NCI-H69 (cell line): ENCODE measurements at regions not wholly inside any gene's neighbourhood (a gene's known extent, or its start where the extent isn't known, plus 50 kb on each side); places are given as distances from the start of the nearest gene placed in this dataset.

Experiments
- DNase-seq: peaks from one replicate; lab custom pipeline; 2025; lab: John Stamatoyannopoulos, UW

DNA sequence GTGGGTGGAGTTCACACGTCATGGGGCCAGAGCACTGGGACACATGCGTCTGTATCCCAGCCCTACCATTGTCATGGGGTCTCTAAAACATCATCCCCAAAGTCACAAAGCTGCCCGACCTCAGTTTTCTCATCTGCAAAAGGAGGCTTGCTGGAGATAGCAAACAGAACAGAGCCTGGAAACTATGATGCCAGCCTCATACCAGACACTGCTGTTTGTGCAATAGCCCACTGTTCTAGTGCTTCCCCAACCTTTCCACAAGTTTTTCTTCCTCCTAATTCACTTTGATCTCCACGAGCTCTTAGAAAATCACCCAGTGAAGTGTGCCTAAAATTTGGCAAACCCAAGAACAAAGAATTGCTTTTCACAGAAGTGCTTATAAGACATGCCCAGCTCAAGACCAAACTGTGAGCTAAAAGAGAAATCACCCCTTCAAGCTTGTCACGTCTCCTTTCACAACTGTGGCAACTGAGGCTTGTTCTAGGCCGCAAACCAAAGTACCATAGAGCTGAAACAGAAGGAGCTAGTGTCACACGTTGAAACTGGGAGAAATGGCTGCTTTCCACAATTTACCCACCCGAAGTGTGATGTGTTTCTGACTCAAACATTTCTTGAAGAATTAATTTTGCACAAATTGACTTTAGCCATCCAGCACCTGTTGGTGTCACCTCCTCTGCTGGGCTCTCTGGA is 162.7 kb upstream of the ID2 start:
- no peak for DNase-seq

GRCh38 chr2:8520791-8521344 is 161.0 kb upstream of the ID2 start:
- DNase-seq: peak; percentile 17

GRCh38 chr2:8522687-8523086 is 159.2 kb upstream of the ID2 start:
- no peak for DNase-seq

DNA sequence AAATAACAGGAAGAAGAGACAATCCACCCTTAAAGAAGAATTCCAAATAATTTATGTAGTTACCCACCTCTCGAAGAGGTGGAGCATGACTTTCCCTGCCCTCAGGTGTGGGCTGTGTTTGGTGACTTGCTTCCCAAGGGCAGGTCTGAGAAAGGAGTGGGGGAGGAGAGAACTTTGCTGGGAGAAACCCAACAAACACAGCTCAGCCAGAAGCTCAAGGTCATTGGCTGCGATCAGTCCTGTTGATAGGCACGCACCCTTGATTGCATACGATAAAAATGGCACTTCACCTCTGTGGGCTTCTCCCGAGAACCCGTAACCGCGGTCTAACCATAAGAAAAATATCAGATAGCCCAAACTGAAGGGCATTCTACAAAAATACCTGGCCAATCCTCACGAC is 157.5 kb upstream of the ID2 start:
- no peak for DNase-seq

GRCh38 chr2:8524823-8525222 is 157.0 kb upstream of the ID2 start:
- DNase-seq: no peak

DNA sequence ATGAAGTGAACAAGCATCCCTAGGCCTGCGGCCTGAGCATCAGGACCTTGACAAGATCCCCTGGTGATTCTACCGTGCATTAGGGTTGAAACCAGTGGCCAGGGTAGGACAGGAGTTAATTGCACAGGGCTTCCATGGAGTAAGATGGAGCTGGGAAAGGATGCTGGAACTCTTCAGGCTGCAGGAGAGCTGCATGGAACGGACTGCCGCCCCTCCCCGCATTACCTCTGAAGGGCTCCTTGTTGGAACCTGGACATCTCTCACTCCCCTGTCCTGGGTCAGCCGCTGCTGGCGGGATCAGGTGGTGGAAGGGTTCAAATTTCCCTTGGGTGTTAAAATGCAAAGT is 156.6 kb upstream of the ID2 start:
- DNase-seq: no peak

DNA sequence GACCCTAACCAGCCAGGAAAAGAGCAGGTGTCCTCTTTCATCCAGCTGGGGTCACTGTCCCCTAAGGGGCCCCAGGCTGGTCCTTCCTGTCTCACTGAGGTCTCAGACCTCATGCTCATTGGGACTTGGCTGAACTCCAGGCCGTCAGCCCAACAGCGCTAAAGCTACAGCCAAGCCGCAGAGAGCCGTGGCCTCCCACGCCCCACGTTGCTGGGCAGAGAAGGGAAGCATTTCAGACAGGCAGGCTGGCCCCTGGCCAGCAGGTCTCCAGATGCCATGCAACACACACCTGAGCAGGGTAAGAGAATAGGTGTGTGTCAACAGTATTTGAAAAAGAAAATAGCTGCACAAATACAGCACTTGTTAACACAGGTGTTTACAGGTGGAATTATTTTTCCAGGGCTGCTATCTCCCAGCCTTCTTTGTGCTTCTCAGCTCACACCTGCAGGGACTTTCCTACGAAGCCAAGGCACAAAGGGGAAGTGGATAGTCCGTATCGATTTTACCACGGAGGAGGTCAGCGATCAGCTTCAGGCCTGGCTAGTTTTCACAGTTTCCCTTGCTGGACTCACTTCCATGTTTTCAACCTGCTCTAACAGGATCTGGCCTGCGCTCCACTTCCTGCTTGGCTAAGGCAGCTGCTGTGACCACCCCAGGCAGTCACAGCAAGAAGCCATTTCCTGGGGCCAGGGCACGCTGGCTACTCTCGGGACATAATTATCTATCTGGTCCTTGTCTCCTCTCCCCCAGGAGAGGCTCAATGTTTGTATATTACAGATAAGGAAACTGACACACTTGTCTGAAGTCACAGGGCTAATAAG is 156.1 kb upstream of the ID2 start:
- DNase-seq: peak; percentile 96

DNA sequence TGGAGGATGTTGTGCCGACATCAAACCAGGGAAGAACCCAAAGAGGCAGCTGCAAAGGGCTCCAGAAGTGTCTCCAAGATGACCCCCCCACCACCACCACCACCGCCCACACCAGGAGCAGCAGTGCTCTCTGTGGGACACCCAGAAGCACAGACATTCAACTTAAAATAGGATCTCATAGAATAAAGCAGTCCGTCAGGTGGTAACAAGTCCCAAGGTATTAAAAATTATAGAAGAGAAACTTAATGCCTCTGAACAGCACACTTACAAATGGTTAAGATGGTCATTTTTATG is 155.5 kb upstream of the ID2 start:
- peak; percentile 76 for DNase-seq

- DNase-seq: peak; percentile 27
These were observed 154.8 kb upstream of the ID2 start for GRCh38 chr2:8527031-8527430.

DNA sequence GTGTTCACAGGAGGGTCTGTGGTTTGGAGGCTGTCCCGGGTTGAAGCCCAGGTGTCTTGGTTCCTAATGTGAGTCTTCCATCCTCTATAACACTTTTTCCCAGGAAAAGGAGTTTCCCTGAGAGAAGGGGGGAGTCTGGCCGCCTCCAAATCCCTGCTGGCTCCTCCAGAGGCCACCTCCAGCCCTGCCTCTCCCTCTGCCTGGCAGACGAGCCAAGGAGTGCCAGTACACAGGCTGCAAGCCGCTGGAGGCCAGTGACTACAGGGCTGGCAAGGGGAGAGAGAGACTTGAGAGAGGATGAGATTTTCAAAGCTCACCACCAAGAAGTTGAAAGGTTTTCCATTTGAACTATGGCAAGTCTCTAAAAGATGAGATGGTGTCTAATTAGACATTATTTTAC is 154.2 kb upstream of the ID2 start:
- DNase-seq: peak; percentile 45

DNA sequence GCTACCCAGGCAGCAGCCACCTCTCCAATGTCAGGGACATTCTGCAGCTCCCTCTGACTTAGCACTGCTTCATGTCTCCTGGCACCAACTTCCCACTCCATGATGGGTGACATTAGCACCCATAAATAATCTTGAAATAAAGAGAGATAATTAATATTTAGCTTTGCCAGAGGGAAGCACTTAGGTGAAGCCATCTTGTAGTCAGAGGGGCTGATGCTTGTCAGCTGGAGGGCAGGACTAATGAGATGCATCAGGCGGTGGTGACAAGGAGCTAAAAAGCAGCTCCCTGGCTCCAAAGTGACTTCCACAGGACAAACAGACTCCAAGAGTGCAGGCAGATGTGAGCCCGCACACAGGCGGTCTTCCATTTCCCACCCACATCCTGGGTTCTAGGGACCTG is 153.0 kb upstream of the ID2 start:
- peak; percentile 38 for DNase-seq

GRCh38 chr2:8529706-8530277 is 152.1 kb upstream of the ID2 start:
- DNase-seq: no peak

- no peak for DNase-seq
These were observed 150.4 kb upstream of the ID2 start for GRCh38 chr2:8531481-8531880.

GRCh38 chr2:8532438-8532837 is 149.4 kb upstream of the ID2 start:
- no peak for DNase-seq

- no peak for DNase-seq
These were observed 147.9 kb upstream of the ID2 start for GRCh38 chr2:8533923-8534322.

DNA sequence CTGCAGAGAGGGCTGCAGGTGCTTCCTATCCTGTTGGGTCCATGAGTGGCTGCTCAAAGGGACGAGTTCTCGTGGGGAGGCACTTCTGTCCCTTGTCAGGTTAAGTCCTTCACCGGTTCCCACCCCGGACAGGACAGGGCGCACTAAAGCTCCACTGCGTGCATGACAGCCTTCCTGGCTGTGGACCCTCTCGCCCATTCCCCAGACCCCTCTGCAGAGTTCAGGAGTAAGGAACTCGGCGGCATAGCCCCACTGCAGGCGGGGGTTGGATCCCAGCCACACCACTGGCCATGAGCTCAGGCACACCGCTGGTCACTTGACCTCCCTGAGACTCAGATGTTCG is 147.5 kb upstream of the ID2 start:
- DNase-seq: no peak

- no peak for DNase-seq
These were observed 147.0 kb upstream of the ID2 start for GRCh38 chr2:8534729-8535468.

GRCh38 chr2:8535469-8535795 is 146.4 kb upstream of the ID2 start:
- DNase-seq: no peak

DNA sequence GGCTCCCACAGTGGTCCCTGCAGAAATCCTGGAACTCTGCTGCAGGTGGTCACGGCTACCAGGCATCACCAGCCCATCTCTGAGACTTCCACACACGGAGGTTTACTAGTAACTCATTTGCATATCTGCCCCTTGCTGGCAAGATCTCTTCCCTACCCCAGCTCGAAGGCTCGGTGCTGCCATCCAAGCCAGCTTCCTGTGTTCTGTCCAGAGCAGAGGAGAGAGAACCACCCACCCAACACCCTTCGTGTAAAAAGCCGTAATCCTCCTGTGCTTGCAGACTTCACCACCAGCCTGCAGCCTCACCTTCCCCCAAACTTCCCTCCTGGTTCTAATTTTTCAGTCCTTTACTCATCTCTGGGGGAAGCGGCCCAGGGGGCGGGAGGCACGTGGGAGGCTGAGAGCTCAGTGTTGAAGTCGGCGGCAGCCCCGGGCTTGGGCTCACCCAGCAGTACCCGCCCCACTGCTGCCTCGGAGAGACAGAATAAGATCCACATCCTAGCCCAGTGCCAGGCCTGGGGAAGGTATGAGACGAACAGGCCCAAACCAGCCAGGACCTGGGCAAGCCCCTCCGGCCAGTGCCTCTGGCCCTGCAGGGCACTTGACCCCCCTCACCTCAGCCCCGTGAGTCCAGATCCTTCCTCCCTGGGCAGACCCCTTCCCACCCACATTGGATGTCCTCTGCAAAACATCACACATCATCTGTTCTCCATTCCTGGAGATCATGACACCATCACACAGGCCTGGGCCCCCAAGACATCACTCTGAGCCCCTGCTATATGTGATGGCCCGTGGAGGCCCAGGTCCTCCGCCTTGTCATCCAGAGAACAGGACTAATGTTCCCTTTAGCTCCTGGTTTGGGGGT is 145.8 kb upstream of the ID2 start:
- DNase-seq: no peak

DNA sequence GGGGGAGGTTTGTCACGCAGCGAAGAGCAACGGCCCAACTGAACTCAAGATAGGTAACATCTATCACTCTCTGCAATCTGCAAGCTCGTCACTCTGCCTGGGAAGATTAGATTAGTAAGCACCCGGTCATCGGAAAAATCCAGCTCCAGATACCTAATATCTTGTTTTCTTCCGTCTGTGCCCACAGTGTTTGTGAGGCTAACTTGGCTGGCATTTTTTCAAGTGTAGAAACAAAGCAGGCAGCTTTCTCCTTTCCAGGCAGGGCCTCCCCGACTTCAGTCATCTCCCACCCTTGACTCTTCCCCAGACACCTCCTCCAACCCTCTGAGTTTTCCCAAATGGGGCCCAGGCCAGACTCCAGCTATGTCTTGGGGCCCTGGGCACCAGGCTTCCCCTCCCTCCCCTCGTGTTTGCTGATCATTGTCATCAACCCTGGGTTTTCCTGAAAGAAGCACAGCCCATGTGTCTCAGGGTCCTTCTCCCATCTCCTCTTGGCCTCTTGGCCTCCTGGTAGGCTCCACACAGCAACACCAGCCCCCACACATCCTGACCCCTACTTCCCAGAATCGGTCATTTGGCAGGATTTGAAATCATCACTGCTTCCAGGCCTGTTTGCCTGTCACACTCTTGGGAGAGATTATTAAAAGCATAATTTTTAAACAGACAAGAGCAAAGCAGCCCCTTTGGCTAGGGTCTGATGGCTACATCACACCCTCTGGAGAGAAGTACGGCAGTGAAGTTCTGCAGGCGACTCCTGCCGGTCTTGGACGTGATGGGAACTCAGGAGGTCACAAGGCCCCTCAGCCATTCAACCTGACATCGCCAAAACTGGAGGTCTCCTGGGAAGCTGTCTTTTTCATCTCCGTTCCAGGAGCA is 144.9 kb upstream of the ID2 start:
- no peak for DNase-seq

DNA sequence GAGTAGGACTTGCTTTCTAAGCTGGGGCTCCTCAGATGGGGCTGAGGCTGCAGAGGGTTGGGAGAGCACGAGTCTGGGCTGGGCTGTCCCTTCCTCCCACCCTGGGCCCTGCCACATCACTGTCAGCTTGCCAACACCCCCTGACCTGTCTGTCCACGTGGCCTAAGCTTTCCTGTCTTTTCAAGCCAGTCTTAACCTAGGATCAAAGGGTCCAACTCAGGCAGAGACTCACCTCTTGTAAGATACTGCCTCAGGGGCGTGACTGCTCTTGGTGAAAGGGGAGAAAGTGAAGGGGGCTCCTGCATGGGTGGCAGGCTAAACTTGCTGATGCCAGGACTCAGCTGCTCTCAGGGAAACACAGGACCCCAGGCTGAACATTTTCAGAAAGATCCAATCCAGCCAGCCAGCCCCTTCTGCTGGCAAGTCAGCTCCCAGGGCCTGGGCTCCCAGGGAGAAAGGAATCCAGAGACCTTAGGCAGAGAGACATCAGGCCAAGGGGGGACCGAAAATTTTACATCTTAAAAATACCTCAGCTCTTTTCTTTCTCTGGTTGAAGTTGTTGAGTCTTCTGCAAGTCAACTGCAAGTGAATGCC is 144.2 kb upstream of the ID2 start:
- no peak for DNase-seq
